GM18502 (cell line): ENCODE measurements at regions not wholly inside any gene's neighbourhood (a gene's known extent, or its start where the extent isn't known, plus 50 kb on each side); places are given as distances from the start of the nearest gene placed in this dataset.

Source experiments
- ATAC-seq: cut with Tn5 transposase; IDR thresholded peaks from one replicate; pipeline ENCODE4 v1.9.1; 2021; ENCODE audit warnings: mild to moderate bottlenecking; ENCODE audit not compliant: unreplicated experiment, poor library complexity

DNA sequence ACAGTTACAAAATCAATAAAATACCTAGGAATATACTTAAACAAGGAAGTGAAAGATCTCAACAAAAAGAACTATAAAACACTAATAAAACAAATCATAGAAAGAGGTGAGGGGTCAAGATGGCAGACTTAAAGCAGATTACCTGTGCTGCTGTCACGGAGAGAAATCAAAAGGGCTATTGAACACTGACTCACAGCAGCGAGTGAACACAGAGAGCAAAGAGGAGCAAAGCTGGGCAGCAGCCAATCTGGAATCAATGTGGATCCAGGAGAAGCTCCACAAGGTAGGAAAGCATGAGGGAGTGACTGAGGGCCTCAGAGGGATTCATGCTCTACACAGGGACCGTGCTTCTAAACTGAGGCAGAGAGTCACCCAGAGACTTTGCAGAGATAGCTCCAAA lies 562.0 kb upstream of the SEMA3D start:
- ATAC-seq, result no peak

DNA sequence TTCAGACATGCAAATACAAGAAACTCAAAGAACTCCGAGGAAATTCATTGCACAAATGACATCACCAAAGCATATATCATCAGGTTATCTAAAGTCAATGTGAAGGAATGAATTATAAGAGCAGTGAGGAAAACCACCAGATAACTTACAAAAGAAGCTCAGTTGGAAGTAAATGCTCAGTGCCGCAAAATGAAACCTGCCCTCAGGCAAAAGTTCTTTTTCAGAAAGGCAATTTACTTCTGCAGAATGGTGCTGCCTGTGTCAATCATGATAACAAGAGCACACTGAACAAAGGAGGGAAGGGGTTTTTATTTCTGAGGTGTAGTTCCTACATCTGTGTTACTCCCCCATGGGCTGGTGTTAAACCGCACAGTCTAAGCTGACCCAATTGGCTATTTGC lies 550.6 kb upstream of the SEMA3D start:
- ATAC-seq, result no peak

GRCh38 chr7:85736085-85736484 lies 549.2 kb upstream of the SEMA3D start:
- ATAC-seq, result no peak

- no peak for ATAC-seq
Measured at GRCh38 chr7:85734823-85735222, 548.0 kb upstream of the SEMA3D start.

- ATAC-seq, result no peak
Measured at GRCh38 chr7:85733169-85733915, 546.5 kb upstream of the SEMA3D start.

- no peak for ATAC-seq
Measured at GRCh38 chr7:85730012-85730411, 543.2 kb upstream of the SEMA3D start.

GRCh38 chr7:85725026-85725425 lies 538.2 kb upstream of the SEMA3D start:
- ATAC-seq, result no peak

GRCh38 chr7:85719981-85720953 lies 533.4 kb upstream of the SEMA3D start:
- ATAC-seq, result no peak

- no peak for ATAC-seq
Measured at GRCh38 chr7:85716353-85716752, 529.5 kb upstream of the SEMA3D start.

DNA sequence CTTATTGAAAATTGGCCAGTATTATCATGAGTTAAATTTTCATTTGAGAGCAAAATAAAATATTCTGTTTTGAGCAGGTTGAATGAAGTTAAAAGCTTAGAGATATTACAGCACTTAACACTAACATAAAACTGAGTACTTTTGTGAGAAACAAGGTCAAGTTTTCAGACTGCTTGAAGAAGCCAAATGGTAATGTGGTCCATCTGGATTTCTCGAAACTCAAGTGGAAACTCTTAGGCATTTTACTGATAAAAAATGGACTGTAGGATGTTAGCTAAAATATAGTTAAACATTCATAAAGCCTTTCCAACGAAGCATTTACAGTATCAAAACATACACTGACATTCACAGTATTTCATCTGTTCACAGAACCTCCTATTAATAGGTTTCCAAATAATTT lies 528.1 kb upstream of the SEMA3D start:
- ATAC-seq, result no peak

DNA sequence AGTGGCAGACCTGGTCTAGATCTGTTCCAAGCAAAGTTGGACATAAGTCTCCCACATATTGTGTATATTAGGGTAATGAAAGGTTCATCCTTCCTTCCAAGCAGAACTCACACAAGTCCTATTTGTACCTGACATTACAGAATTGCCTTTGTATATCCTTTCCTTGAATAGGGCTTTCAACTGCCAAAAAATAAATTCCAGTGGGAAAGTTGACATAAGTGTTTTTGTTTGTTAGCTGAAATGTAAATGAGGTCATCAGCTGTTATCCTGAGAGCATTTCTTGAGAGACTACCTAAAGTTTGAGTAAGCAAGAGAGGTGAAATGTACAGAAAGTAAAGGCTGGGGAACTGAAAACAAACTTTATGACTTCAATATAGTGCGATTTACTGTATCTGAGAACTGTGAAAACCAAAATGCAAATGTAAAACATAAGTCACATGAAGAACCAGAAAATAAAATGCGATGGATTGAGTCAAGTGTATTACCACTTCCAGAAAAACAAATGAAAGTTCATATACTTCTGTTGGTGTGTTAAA lies 527.3 kb upstream of the SEMA3D start:
- ATAC-seq, result peak; percentile 66

GRCh38 chr7:85713171-85713570 lies 526.3 kb upstream of the SEMA3D start:
- no peak for ATAC-seq

DNA sequence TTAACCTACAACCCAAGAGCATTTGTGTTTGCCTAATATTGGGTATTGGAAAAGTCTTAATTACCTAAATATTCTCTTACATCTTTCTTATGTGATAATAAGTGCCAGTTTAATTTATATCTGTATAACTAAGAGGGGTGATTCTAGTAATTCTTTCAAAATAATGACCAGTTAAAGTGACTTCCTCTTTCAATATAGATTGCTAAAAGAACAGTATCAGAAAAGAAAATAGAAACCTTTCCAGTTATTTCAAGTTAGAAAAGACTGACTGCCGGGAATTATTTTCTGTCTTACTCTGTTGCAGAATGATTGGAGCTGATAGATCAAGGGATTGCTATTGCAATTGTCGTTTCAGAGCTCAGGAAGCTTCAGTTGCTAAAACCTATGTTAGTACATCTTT lies 525.0 kb upstream of the SEMA3D start:
- ATAC-seq, result no peak

GRCh38 chr7:85710960-85711359 lies 524.1 kb upstream of the SEMA3D start:
- no peak for ATAC-seq

DNA sequence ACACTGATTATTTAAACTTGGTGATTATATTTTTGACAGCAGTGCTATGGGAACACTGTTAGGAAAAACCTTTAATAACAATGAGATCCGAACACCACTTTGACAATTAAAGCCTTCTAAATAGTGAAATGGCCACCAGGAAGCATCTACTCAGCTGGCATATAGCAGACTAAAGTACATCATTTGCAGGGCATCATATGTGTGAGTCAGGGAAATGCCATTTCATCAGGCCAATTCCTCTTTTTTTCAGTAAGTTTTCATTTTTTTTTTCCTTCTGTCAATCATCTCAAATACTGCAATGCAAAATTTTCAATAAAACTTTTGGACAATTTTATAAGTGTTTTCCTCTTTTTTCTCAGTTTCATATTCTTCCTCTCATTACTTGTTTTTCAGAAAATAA lies 521.4 kb upstream of the SEMA3D start:
- no peak for ATAC-seq

DNA sequence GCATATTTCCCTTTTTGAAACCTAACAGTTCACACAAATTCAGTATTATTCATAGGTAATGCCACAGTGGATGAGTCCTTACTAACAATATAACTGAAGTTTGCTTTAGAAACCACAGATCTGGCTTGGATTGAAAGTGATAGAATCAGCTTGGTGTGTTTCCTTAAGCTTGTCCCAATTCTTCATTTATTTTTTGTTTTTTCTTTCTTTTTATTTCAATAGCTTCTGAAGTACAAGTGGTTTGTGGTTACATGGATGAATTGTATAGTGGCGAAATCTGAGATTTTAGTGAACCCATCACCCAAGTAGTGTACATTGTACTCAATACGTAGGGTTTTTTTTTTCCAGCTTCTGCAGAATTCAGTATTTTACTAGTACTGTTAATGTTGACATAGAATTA lies 518.2 kb upstream of the SEMA3D start:
- no peak for ATAC-seq

- ATAC-seq, result no peak
Measured at GRCh38 chr7:85703251-85704010, 516.6 kb upstream of the SEMA3D start.

DNA sequence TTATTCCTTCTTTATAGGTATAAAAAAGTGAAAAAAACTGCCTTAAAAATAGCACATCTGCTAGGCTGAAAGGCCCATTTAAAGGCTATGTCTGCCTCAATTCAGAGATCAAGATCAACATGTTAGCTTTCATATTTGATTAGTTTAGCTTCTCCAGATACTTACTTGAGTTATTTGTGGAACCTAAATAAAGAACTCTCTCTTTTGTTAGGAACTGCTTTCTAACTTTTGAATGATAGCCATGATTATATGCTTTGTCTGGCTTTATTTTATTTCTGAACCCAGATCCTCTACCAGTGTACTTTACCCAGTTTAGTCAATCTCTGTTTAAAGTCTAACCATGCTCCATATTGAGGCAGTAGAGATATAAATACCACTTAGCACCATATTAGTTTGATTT lies 515.5 kb upstream of the SEMA3D start:
- ATAC-seq, result no peak

DNA sequence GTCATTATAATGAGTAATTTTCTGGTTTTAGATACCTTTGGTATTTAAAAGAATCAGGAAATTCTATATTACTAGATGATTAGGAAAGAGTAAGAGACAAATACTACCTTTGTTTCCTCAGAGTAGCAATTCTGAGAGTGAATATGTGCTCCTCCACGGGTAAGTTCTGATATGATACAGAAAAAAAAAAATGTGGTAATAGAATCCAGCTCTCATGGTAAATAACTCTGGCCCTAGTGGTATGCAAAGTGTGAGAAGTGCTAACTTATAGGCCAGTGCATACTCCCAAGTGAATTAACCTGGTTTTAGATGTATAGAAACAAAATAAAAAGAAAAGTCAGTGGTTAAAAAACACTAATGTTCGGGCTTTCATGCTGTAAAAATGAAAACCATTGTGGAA lies 512.6 kb upstream of the SEMA3D start:
- ATAC-seq, result no peak

DNA sequence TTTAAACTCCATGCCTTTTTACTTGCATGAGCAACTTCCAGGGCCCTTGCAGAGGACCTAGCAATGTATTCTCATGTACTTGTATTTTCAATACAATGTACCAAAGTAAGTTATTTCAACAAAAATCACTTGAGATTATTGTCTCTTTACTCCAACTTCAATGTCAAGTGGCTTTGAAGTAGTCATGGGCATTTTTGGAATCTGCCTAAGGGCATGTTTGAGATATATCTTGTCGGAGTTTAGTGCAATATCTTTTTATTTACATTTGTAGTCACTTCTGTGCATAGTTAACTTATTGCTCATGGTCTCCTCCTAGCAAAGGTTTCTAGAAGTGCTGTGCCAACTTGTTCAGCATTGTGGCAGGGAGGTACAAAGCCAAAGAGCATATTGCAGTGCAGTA lies 508.7 kb upstream of the SEMA3D start:
- ATAC-seq, result no peak

DNA sequence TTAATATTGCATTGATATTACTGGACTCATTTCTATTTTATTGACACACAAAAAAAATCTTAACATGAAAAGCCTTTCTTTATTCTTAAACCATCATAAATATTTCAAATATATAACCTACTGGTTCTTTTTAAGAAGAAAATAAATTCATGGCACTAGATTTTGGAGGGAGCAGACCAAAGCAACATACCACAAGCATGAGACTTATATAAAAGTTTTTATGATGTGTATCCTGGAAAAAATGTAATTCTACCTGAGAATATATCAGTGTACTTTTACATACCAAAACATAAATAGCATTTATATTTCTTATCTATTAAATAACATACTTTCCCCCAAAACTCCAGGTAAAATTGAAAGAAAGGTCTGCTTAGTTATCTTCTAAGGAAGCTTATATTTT lies 508.2 kb upstream of the SEMA3D start:
- ATAC-seq, result no peak
